ENCODE measurements at regions not wholly inside any gene's neighbourhood (a gene's known extent, or its start where the extent isn't known, plus 50 kb on each side); places are given as distances from the start of the nearest gene placed in this dataset.

DNA sequence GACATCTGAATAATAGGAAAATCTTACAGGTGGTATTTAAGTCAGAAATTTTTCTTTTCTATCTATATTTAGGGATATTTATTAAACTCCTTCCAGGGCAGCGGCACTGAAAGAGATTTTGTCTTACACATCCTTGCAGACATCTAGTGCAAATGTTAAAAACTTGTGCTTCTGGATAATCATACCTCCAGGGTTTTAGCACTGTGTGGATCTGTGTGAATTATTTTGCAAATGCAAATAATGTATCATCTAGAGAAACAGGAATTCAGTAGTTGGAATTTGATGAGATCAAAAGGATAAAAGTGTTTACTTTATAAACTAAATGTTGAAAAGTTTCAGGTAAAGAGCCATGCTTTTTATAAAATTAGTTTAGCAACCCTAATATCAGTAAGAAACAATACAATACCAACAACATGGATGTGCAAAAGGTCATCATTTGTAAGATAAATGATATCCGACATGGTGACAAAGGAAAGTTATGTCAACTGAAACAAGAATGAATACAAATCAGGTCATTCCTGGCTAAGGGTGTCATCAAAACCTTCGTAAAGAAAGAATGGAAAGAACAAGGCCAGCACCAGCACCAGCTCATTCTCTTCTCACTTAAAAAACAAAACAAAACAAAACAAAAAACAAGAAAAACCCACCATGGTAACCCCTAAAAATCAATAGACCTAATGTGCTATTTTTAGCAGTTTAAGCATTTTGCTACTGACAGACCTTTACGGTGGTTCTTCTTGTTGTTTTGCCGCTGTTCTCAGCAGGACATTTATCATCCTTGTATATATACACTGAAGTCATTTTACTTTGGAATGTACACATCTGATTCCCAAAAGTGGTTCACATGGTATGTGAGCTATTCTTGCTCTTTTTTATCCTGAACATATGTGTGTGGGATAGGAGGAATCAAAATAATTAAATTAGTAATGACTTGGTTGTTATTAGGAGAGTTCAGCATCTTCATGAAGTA, 219.7 kb upstream of the NDST3 start:
- Histone ChIP-seq H3K36me3 (ENCODE audit: control insufficient read depth, insufficient read depth, low read length) (no peaks in the 10 kb centered on the region), H3K4me3 (ENCODE audit: low read depth, low read length) (no peak overlapping the region), H3K27ac (ENCODE audit: insufficient read depth, low read length, poor library complexity, severe bottlenecking) (no peak overlapping the region), H3K4me1 (ENCODE audit: control insufficient read depth, insufficient read depth, low read length, poor library complexity, severe bottlenecking) (no peaks in the 10 kb centered on the region), H3K9me3 (ENCODE audit: control insufficient read depth in 2 of 2, low read length in 2 of 2) (no peaks in the 10 kb centered on the region), H3K27me3 (ENCODE audit: control insufficient read depth, insufficient read depth, low read length) (no peaks in the 10 kb centered on the region)
- ATAC-seq (ENCODE audit: low read depth in 2 of 2) (no peak), DNase-seq (no peak)
- Mint-ChIP-seq H3K27me3 (no peaks in the 10 kb centered on the region), H3K27ac (no peak overlapping the region), H3K4me1 (no peaks in the 10 kb centered on the region), H3K9me3 (peaks cover 0 to 10% (median 3%) of the 10 kb centered on the region in 7 donors), H3K36me3 (no peaks in the 10 kb centered on the region), H3K4me3 (no peak overlapping the region)

DNA sequence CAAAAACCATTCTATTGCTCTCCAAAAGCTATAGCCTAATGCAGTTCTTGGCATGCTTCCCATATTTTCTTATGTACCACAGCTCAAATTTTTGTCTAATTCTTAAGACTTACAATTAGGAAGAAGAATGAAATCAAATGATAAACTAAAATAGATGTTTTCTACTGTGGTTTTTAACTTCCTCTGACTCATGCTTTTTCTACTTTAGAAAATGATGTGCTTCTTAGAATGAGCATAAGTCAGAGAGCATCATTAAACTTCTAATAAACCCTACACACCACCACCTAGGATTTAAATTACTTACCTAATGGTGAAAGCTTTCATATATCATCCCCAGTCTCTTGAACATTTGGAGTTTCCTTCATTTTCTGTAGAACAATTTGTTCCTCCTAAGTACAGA, 217.0 kb upstream of the NDST3 start:
- Histone ChIP-seq H3K4me1 (ENCODE audit: control insufficient read depth, insufficient read depth, low read length, poor library complexity, severe bottlenecking) (no peaks in the 10 kb centered on the region), H3K36me3 (ENCODE audit: control insufficient read depth, insufficient read depth, low read length) (no peaks in the 10 kb centered on the region), H3K27ac (ENCODE audit: insufficient read depth, low read length, poor library complexity, severe bottlenecking) (no peak overlapping the region), H3K27me3 (ENCODE audit: control insufficient read depth, insufficient read depth, low read length) (no peaks in the 10 kb centered on the region), H3K9me3 (ENCODE audit: control insufficient read depth in 2 of 2, low read length in 2 of 2) (no peaks in the 10 kb centered on the region), H3K4me3 (ENCODE audit: low read depth, low read length) (no peak overlapping the region)
- Mint-ChIP-seq H3K4me3 (no peak overlapping the region), H3K4me1 (no peaks in the 10 kb centered on the region), H3K9me3 (peaks cover 0 to 8% (median 1%) of the 10 kb centered on the region in 7 donors), H3K27me3 (no peaks in the 10 kb centered on the region), H3K27ac (no peak overlapping the region), H3K36me3 (no peaks in the 10 kb centered on the region)
- ATAC-seq (ENCODE audit: low read depth in 2 of 2) (no peak), DNase-seq (no peak)

DNA sequence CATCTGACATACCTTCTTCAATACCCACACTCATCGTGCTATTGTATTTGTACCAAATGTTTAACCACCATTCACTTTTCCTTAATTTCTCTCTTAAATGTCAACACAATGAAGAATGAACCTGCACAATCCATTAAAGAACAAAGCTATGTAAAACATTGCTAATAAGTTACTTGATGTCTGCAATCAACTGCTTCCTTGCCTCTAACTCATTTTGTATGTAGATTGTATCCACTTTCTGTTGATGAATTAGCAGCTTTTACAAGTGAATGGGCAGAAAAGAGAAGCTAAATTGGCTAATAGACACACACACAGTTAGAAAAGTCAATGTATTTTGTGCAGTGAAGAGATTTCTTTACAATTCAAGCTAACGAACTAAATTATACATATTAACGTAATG, 212.5 kb upstream of the NDST3 start:
- Mint-ChIP-seq H3K27ac (no peak overlapping the region), H3K27me3 (no peaks in the 10 kb centered on the region), H3K36me3 (no peaks in the 10 kb centered on the region), H3K4me3 (no peak overlapping the region), H3K4me1 (no peaks in the 10 kb centered on the region), H3K9me3 (peaks cover 0 to 6% (median 0%) of the 10 kb centered on the region in 7 donors)
- Histone ChIP-seq H3K27ac (ENCODE audit: insufficient read depth, low read length, poor library complexity, severe bottlenecking) (no peak overlapping the region), H3K9me3 (ENCODE audit: control insufficient read depth in 2 of 2, low read length in 2 of 2) (no peaks in the 10 kb centered on the region), H3K4me3 (ENCODE audit: low read depth, low read length) (no peak overlapping the region), H3K27me3 (ENCODE audit: control insufficient read depth, insufficient read depth, low read length) (no peaks in the 10 kb centered on the region), H3K36me3 (ENCODE audit: control insufficient read depth, insufficient read depth, low read length) (no peaks in the 10 kb centered on the region), H3K4me1 (ENCODE audit: control insufficient read depth, insufficient read depth, low read length, poor library complexity, severe bottlenecking) (no peaks in the 10 kb centered on the region)
- no peak for ATAC-seq (ENCODE audit: low read depth in 2 of 2)
- no peak for DNase-seq

DNA sequence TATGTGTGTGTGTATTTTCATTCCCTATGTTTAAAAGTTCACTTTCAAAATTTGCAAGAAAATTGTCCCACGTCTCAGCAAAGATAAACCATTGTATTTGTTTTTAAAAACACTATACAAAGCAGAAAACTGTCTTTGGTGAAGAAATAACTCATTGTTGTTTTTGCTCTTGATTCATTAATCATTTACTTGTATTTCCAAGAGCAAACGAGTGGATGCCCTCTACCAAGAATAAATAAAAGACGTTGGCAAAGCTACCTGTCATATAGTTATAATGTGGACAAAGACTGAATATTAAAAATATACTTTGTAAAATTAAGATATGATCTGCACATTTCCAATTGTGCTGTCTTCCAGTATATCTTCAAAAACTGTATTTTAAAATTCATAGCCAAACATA, 210.9 kb upstream of the NDST3 start:
- no peak overlapping the region for H3K27ac ChIP-seq (ENCODE audit: insufficient read depth, low read length, poor library complexity, severe bottlenecking)
- peaks cover 0 to 6% (median 2%) of the 10 kb centered on the region in 7 donors for H3K9me3 Mint-ChIP-seq
- H3K27ac Mint-ChIP-seq = no peak overlapping the region
- H3K4me1 Mint-ChIP-seq = no peaks in the 10 kb centered on the region
- no peaks in the 10 kb centered on the region for H3K4me1 ChIP-seq (ENCODE audit: control insufficient read depth, insufficient read depth, low read length, poor library complexity, severe bottlenecking)
- H3K4me3 Mint-ChIP-seq = no peak overlapping the region
- DNase-seq (no peak), ATAC-seq (ENCODE audit: low read depth in 2 of 2) (no peak)
- H3K9me3 ChIP-seq (ENCODE audit: control insufficient read depth in 2 of 2, low read length in 2 of 2) = no peaks in the 10 kb centered on the region
- no peaks in the 10 kb centered on the region for H3K36me3 ChIP-seq (ENCODE audit: control insufficient read depth, insufficient read depth, low read length)
- no peaks in the 10 kb centered on the region for H3K27me3 Mint-ChIP-seq
- H3K4me3 ChIP-seq (ENCODE audit: low read depth, low read length) = no peak overlapping the region
- no peaks in the 10 kb centered on the region for H3K27me3 ChIP-seq (ENCODE audit: control insufficient read depth, insufficient read depth, low read length)
- H3K36me3 Mint-ChIP-seq = no peaks in the 10 kb centered on the region

DNA sequence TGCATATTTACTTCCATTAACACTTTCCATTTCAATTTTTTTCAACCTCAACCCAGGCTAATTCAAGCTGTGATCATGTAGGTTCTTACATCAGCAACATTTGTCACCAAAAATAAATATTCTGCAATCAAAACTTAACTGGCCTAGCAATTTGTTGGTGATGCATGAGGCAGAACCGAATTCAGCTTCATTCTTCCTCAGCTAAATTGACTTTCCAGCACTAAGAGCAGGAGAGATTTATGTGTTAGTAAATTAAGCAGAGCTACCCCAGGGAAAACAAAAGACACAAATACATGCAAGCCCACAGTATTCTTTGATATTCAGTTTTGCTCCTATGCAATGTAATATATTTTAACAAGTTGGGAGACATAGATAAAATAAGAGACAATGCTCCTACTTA, 208.7 kb upstream of the NDST3 start:
- no peaks in the 10 kb centered on the region for H3K27me3 ChIP-seq (ENCODE audit: control insufficient read depth, insufficient read depth, low read length)
- ATAC-seq (ENCODE audit: low read depth in 2 of 2) (no peak), DNase-seq (no peak)
- no peaks in the 10 kb centered on the region for H3K36me3 ChIP-seq (ENCODE audit: control insufficient read depth, insufficient read depth, low read length)
- Mint-ChIP-seq H3K27me3 (no peaks in the 10 kb centered on the region), H3K36me3 (no peaks in the 10 kb centered on the region), H3K4me1 (no peaks in the 10 kb centered on the region), H3K9me3 (peaks cover 0 to 6% (median 2%) of the 10 kb centered on the region in 7 donors), H3K27ac (no peak overlapping the region), H3K4me3 (no peak overlapping the region)
- no peak overlapping the region for H3K27ac ChIP-seq (ENCODE audit: insufficient read depth, low read length, poor library complexity, severe bottlenecking)
- H3K4me3 ChIP-seq (ENCODE audit: low read depth, low read length) = no peak overlapping the region
- no peaks in the 10 kb centered on the region for H3K9me3 ChIP-seq (ENCODE audit: control insufficient read depth in 2 of 2, low read length in 2 of 2)
- no peaks in the 10 kb centered on the region for H3K4me1 ChIP-seq (ENCODE audit: control insufficient read depth, insufficient read depth, low read length, poor library complexity, severe bottlenecking)

DNA sequence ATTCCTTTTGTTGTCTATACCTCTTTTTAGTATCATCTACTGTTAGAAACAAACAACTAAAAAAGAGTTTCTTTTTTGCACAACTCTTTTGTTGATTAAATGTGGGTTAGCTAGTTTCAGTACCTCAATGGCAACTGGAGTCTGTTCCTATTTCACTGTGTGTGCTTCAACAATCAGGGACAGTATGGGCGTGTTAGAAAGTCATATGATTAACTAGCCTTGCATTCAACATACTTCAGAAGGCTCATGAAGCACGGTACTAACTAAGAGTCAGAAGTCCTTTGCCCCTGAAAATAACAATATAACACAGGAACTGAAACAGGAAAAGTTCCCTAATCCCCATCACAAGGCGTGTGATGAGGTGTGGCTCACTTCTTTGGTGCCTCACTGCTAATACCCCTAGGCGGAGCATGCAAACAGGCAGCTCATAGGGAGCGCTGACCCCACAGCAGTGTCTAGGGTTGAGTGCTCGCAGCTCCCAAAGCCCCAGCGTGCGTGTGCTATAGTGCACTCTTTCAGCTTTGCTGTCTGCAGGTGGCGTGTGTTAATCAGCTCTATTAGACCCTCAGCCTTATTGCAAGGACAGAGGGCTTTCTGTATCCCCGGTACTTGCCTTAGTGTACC, 203.1 kb upstream of the NDST3 start:
- DNase-seq (no peak), ATAC-seq (ENCODE audit: low read depth in 2 of 2) (no peak)
- H3K9me3 Mint-ChIP-seq = peaks cover 0 to 8% (median 3%) of the 10 kb centered on the region in 7 donors
- Histone ChIP-seq H3K36me3 (ENCODE audit: control insufficient read depth, insufficient read depth, low read length) (no peaks in the 10 kb centered on the region), H3K9me3 (ENCODE audit: control insufficient read depth in 2 of 2, low read length in 2 of 2) (no peaks in the 10 kb centered on the region), H3K4me1 (ENCODE audit: control insufficient read depth, insufficient read depth, low read length, poor library complexity, severe bottlenecking) (no peaks in the 10 kb centered on the region), H3K4me3 (ENCODE audit: low read depth, low read length) (no peak overlapping the region), H3K27me3 (ENCODE audit: control insufficient read depth, insufficient read depth, low read length) (no peaks in the 10 kb centered on the region), H3K27ac (ENCODE audit: insufficient read depth, low read length, poor library complexity, severe bottlenecking) (no peak overlapping the region)
- H3K4me3 Mint-ChIP-seq = no peak overlapping the region
- no peaks in the 10 kb centered on the region for H3K27me3 Mint-ChIP-seq
- H3K27ac Mint-ChIP-seq = no peak overlapping the region
- no peaks in the 10 kb centered on the region for H3K36me3 Mint-ChIP-seq
- no peaks in the 10 kb centered on the region for H3K4me1 Mint-ChIP-seq

DNA sequence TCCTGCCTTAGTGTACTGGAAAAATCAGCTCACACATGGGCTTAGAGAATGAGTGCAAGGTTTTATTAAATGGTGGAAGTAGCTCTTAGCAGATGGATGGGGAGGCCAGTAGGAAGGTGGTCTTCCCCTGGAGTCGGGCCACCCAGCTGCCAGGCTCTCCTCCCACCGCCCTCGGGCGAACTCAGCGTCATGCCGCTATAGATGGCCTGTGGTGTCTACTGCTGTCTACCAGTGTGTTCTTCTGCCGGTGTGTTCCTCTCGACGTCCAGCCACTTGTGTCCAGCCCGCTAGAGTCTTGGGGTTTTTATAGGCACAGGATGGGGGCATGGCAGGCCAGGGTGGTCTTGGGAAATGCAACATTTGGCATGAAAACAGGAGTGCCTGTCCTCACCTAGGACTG, 198.7 kb upstream of the NDST3 start:
- H3K36me3 Mint-ChIP-seq = no peaks in the 10 kb centered on the region
- Histone ChIP-seq H3K27ac (ENCODE audit: insufficient read depth, low read length, poor library complexity, severe bottlenecking) (no peak overlapping the region), H3K4me1 (ENCODE audit: control insufficient read depth, insufficient read depth, low read length, poor library complexity, severe bottlenecking) (no peaks in the 10 kb centered on the region), H3K4me3 (ENCODE audit: low read depth, low read length) (no peak overlapping the region), H3K27me3 (ENCODE audit: control insufficient read depth, insufficient read depth, low read length) (no peaks in the 10 kb centered on the region), H3K9me3 (ENCODE audit: control insufficient read depth in 2 of 2, low read length in 2 of 2) (no peaks in the 10 kb centered on the region), H3K36me3 (ENCODE audit: control insufficient read depth, insufficient read depth, low read length) (no peaks in the 10 kb centered on the region)
- no peak overlapping the region for H3K27ac Mint-ChIP-seq
- peaks cover 0 to 7% (median 4%) of the 10 kb centered on the region in 7 donors for H3K9me3 Mint-ChIP-seq
- ATAC-seq (ENCODE audit: low read depth in 2 of 2) (no peak), DNase-seq (no peak)
- H3K27me3 Mint-ChIP-seq = no peaks in the 10 kb centered on the region
- no peak overlapping the region for H3K4me3 Mint-ChIP-seq
- no peaks in the 10 kb centered on the region for H3K4me1 Mint-ChIP-seq

Measured in CD4-positive, CD25-positive, alpha-beta regulatory T cell (primary cell).